ENCODE measurements at regions not wholly inside any gene's neighbourhood (a gene's known extent, or its start where the extent isn't known, plus 50 kb on each side); places are given as distances from the start of the nearest gene placed in this dataset.

DNA sequence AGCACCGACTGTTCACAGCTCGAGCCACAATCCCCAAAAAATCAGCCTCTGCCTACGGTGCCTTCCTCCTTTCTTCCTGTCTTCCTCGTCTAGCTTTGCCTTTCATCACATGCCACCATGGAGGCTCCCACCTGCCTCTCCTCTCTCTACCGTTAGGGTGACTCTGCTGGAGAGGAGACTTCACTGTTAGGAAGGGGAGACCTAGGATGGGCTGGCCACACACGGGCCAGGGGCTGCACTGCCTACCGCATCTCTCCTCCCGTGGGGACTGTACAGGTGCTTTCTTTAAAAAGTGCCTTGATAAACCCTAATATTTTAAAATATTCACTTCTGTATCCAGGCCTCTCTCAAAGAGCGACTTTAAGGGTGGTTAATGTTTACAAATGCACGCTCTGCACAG lies 1104.7 kb downstream of the BCL11B start:
- no peak overlapping the region for H3K4me3 Mint-ChIP-seq
- peaks cover 14% of the 10 kb centered on the region for H3K36me3 Mint-ChIP-seq (ENCODE audit: low read depth)
- no peak for DNase-seq
- H3K4me1 Mint-ChIP-seq: peaks cover 45% of the 10 kb centered on the region
- no peak overlapping the region for H3K27ac Mint-ChIP-seq
- ChIA-PET POLR2A (interaction anchor here (0.9 to 8.8 kb wide), 5 partner anchors 20 to 1024 kb away, joined by 3 to 244 read pairs (median 8); no protein-coding TSS in a partner anchor), CTCF (interaction anchor here (3.1 to 4.8 kb wide), 2 partner anchors 20 to 28 kb away, joined by 21 to 36 read pairs; no protein-coding TSS in a partner anchor)
- peaks cover 2% of the 10 kb centered on the region for H3K27me3 Mint-ChIP-seq
- peaks cover 6% of the 10 kb centered on the region for H3K9me3 Mint-ChIP-seq

DNA sequence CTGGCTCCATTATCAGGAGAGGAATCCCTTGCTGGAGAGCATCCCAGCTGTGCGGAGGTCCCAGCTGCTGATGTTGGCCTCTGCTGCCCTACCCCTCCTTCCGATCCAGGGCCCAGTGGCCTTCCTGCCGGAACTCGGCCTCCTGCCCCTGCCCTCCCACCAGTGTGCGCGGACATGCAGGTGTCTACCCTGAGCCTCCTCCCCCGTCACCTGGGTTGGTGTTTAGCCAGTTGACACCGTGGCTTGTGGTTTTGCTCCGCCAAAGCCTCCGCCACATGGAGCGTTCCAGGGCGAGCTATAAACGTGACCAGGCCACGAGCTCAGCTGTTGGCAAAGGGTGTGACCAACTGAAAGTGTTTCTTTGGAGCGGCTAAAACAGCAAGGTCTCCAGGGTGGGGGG lies 1104.3 kb downstream of the BCL11B start:
- CTCF ChIA-PET: interaction anchor here (2.1 to 4.8 kb wide), 3 partner anchors 15 to 28 kb away, joined by 11 to 36 read pairs (median 21); no protein-coding TSS in a partner anchor
- Mint-ChIP-seq H3K9me3 (peaks cover 6% of the 10 kb centered on the region), H3K36me3 (ENCODE audit: low read depth) (peaks cover 14% of the 10 kb centered on the region), H3K4me1 (peaks cover 49% of the 10 kb centered on the region), H3K27me3 (peaks cover 2% of the 10 kb centered on the region), H3K27ac (no peak overlapping the region), H3K4me3 (no peak overlapping the region)
- POLR2A ChIA-PET: interaction anchor here (0.9 to 8.8 kb wide), 5 partner anchors 19 to 1024 kb away, joined by 3 to 244 read pairs (median 8); no protein-coding TSS in a partner anchor
- peak; percentile 55 for DNase-seq

DNA sequence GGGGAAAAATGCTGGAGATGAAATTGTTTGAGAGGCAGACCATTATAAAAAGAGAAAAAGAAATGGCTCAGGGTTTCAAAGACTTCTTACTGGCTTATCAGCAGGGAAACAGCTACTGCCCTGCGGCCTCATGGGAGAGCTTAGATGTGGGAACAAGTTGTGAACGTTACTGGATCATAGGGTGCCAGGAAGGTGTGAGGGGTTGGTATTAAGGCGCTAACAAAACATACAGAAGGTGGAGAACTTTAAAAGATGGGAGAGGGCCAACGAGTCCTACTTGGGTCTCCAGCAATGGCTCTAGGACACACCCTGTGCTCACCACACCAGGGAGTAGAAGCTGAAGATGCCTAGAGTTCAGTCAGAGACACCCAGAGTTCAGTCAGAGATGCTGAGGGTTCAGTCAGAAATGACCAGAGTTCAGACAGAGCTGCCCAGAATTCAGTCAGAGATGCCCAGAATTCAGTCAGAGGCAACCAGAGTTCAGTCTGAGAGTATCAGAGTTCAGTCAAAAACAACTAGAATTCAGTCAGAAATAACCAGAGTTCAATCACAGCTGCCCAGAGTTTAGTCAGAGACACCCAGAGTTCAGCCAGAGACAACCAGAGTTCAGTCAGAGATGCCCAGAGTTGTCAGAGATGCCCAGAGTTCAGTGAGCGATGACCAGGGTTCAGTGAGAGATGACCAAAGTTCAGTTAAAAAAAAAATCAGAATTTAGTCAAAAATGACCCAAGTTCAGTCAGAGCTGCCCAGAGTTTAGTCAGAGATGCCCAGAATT lies 1103.6 kb downstream of the BCL11B start:
- Mint-ChIP-seq H3K4me1 (peaks cover 56% of the 10 kb centered on the region), H3K4me3 (no peak overlapping the region), H3K36me3 (ENCODE audit: low read depth) (peaks cover 14% of the 10 kb centered on the region), H3K27me3 (no peaks in the 10 kb centered on the region), H3K9me3 (peaks cover 6% of the 10 kb centered on the region), H3K27ac (peak overlapping the region; percentile 40)
- DNase-seq: no peak
- CTCF ChIA-PET: interaction anchor here (1.1 to 4.8 kb wide), 6 partner anchors 15 to 58 kb away, joined by 3 to 36 read pairs (median 10); no protein-coding TSS in a partner anchor
- POLR2A ChIA-PET: interaction anchor here (0.7 to 8.8 kb wide), 10 partner anchors 19 to 1104 kb away, joined by 3 to 244 read pairs (median 4); partner anchors contain the start of gene BCL11B

DNA sequence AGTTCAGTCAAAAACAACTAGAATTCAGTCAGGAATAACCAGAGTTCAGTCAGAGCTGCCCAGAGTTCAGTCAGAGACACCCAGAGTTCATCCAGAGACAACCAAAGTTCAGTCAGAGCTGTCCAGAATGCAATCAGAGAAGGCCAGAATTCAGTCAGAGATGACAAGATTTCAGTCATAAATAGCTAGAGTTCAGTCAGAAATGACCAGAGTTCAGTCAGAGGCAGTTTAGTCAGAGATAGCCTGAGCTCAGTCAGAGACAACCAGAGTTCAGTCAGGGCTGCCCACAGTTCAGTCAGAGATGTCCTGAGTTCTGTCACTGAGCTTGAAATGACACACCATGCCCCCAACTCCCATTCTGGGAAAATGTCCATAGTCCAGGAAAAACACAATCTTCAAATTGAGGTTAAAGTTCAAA lies 1102.8 kb downstream of the BCL11B start:
- Mint-ChIP-seq H3K27ac (peak overlapping the region; percentile 40), H3K27me3 (no peaks in the 10 kb centered on the region), H3K4me1 (peaks cover 64% of the 10 kb centered on the region), H3K36me3 (ENCODE audit: low read depth) (peaks cover 14% of the 10 kb centered on the region), H3K9me3 (peaks cover 6% of the 10 kb centered on the region), H3K4me3 (no peak overlapping the region)
- ChIA-PET CTCF (interaction anchor here (1.1 to 4.8 kb wide), 6 partner anchors 14 to 57 kb away, joined by 3 to 36 read pairs (median 10); no protein-coding TSS in a partner anchor), POLR2A (interaction anchor here (0.7 to 8.8 kb wide), 11 partner anchors 18 to 1103 kb away, joined by 3 to 244 read pairs (median 4); partner anchors contain the start of gene BCL11B)
- no peak for DNase-seq

DNA sequence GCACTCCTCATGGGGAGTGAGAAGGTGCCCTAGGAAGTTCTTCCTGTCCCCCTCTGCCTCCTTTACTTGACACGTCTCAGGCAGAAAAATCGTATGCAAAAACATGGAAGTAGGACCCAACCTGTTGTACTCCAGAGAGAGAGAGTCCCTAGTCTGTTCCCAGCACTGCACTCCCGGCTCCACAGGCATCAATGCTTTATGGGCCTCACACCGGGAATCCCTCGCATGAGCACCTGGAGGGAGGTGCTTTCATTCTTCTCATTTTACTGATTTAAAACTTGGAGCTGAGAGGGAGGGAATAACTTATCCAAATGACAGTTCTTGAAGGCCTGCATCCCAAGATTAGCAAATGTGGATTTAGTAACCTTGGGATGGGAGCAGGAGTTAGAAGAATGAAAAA lies 1101.4 kb downstream of the BCL11B start:
- POLR2A ChIA-PET: interaction anchor here (8.8 kb wide), 1 partner anchor 16 kb away, joined by 244 read pairs; no protein-coding TSS in a partner anchor
- H3K4me1 Mint-ChIP-seq: peaks cover 78% of the 10 kb centered on the region
- H3K27me3 Mint-ChIP-seq: no peaks in the 10 kb centered on the region
- CTCF ChIA-PET: interaction anchor here (1.3 to 4.8 kb wide), 3 partner anchors 17 to 192 kb away, joined by 5 to 36 read pairs (median 21); no protein-coding TSS in a partner anchor
- peaks cover 6% of the 10 kb centered on the region for H3K9me3 Mint-ChIP-seq
- peaks cover 14% of the 10 kb centered on the region for H3K36me3 Mint-ChIP-seq (ENCODE audit: low read depth)
- no peak overlapping the region for H3K4me3 Mint-ChIP-seq
- no peak for DNase-seq
- H3K27ac Mint-ChIP-seq: no peak overlapping the region

DNA sequence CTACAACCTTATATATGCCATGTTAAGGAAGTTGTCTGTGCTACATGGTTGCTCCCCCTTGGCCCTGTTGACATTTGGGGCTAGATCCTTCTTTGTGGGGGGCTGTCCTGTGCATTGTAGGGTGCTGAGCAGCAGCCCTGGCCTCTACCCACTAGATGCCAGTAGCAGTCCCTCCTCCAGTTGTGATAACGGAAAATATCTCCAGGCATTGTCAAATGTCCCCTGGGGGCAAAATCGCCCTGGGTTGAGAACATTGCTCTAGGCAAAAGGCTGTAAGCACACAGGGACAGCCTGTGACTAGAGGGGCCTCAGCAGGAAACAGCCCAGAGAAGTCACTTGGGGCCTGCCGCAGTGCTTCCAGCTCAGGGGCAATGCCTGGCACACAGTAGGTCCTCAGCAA lies 1100.3 kb downstream of the BCL11B start:
- Mint-ChIP-seq H3K4me1 (peaks cover 89% of the 10 kb centered on the region), H3K36me3 (ENCODE audit: low read depth) (peaks cover 14% of the 10 kb centered on the region), H3K4me3 (no peak overlapping the region), H3K9me3 (peaks cover 6% of the 10 kb centered on the region), H3K27ac (peak overlapping the region; percentile 47), H3K27me3 (no peaks in the 10 kb centered on the region)
- POLR2A ChIA-PET: interaction anchor here (2.4 to 8.8 kb wide), 2 partner anchors 15 to 30 kb away, joined by 24 to 244 read pairs; no protein-coding TSS in a partner anchor
- CTCF ChIA-PET: no interaction called here
- no peak for DNase-seq

DNA sequence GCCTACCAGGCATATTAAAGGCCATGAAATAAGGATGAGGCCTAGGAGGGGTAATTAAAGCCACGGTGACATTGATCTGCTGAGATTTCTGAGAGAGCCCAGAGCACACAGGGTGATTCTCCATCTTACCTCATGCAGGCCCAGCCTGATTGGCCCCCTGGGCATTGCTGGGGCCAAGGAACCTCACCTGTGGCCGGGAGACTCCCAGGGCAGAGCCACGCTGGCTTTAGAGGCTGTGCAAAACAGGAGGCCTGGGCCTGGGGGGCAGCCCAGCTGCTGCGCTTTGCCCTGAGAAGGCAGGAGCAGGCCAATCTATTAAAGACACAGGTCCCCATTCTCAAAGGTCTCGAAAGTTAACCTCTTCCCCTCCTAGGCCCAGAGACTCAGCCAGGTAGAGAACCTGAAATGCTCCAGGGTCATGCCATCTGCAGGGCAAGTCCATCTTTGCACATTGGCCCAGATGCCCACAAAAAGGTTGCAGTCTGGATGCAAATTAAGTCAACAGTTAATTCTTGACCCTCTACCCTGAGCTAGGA lies 1099.7 kb downstream of the BCL11B start:
- Mint-ChIP-seq H3K36me3 (ENCODE audit: low read depth) (peaks cover 14% of the 10 kb centered on the region), H3K27ac (peak overlapping the region; percentile 86), H3K4me1 (peaks cover 93% of the 10 kb centered on the region), H3K9me3 (peaks cover 6% of the 10 kb centered on the region), H3K27me3 (no peaks in the 10 kb centered on the region), H3K4me3 (no peak overlapping the region)
- CTCF ChIA-PET: interaction anchor here (1.6 to 2.2 kb wide), 4 partner anchors 10 to 33 kb away, joined by 7 to 15 read pairs (median 8); no protein-coding TSS in a partner anchor
- POLR2A ChIA-PET: interaction anchor here (1.3 to 8.8 kb wide), 6 partner anchors 15 to 1100 kb away, joined by 4 to 244 read pairs (median 8); partner anchors contain the start of gene BCL11B
- no peak for DNase-seq

DNA sequence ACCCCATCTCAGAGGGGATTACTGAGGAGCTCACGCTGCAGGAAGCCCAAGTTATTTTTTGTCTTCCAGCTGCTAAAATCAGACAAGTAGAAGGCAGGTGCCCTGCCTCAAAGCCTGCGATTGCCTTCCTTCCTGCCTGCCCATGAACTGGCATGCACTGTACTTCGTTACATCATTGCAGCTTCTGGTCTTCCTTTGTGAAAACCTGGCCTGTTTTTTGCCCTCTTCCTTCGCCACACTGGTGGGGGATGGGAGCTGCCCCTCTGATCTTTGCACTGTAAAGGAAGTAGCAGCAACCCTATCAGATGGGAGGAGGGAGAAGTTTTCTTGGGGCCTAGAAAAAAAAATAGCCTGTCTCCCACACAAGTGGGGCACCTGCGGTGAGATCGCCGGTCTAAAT lies 1098.7 kb downstream of the BCL11B start:
- Mint-ChIP-seq H3K27ac (peak overlapping the region; percentile 86), H3K36me3 (ENCODE audit: low read depth) (peaks cover 14% of the 10 kb centered on the region), H3K4me1 (peaks cover 92% of the 10 kb centered on the region), H3K27me3 (no peaks in the 10 kb centered on the region), H3K9me3 (peaks cover 6% of the 10 kb centered on the region), H3K4me3 (peak overlapping the region; percentile 40)
- DNase-seq: peak; percentile 62
- POLR2A ChIA-PET: interaction anchor here (1.0 to 8.8 kb wide), 9 partner anchors 14 to 1099 kb away, joined by 3 to 244 read pairs (median 5); partner anchors contain the start of gene BCL11B
- CTCF ChIA-PET: interaction anchor here (0.9 to 2.2 kb wide), 8 partner anchors 9 to 1099 kb away, joined by 3 to 15 read pairs (median 6); partner anchors contain the start of gene BCL11B

DNA sequence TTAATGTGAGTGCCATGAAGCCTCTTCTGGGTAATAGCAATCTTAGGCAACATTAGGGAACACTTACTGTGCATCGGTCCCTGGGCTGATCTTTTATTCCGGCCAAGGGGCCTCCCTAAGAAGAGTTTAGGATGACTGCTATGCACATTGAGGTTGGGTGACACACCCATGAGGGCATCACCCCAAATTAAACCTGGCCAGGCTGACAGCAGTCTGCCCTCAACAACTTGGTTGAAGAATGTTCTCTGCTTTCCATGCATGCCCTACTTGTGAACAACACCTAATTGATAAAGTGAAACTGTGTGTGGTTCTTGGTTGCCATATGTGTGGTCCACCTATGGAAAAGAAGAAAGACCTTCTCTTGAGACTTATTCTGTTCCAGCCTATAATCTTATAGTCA lies 1098.0 kb downstream of the BCL11B start:
- peaks cover 7% of the 10 kb centered on the region for H3K36me3 Mint-ChIP-seq (ENCODE audit: low read depth)
- H3K4me1 Mint-ChIP-seq: peaks cover 88% of the 10 kb centered on the region
- H3K27ac Mint-ChIP-seq: peak overlapping the region; percentile 86
- H3K27me3 Mint-ChIP-seq: no peaks in the 10 kb centered on the region
- H3K9me3 Mint-ChIP-seq: peaks cover under 1% of the 10 kb centered on the region
- POLR2A ChIA-PET: interaction anchor here (1.3 to 9.6 kb wide), 9 partner anchors 13 to 1098 kb away, joined by 5 to 244 read pairs (median 10); partner anchors contain the start of gene BCL11B
- CTCF ChIA-PET: interaction anchor here (1.2 to 3.1 kb wide), 8 partner anchors 8 to 1098 kb away, joined by 3 to 15 read pairs (median 7); partner anchors contain the start of gene BCL11B
- H3K4me3 Mint-ChIP-seq: no peak overlapping the region
- peak; percentile 40 for DNase-seq

DNA sequence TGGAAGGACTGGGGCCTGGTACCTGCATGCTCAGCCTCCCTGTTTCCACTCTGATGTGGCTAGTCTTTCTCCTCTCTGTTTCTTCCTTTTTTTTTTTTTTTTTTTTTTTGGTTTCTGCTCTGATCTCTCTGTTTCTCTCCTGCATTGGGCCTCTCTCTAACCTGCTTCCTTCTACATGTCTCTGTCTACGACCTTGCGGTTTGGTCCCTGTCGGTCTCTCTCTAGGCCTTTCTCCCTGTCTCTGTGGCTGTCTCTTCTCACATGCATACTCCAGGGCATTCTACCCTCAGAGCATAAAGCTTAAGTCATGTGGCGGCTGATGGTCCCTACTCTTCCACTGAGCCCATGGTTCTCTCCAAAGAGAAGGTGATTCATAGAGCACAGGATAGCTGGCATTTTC lies 1096.6 kb downstream of the BCL11B start:
- POLR2A ChIA-PET: interaction anchor here (0.6 to 9.6 kb wide), 15 partner anchors 14 to 1091 kb away, joined by 3 to 156 read pairs (median 4); no protein-coding TSS in a partner anchor
- Mint-ChIP-seq H3K4me3 (peak overlapping the region; percentile 51), H3K9me3 (no peaks in the 10 kb centered on the region), H3K36me3 (ENCODE audit: low read depth) (peaks cover 3% of the 10 kb centered on the region), H3K4me1 (peaks cover 87% of the 10 kb centered on the region), H3K27me3 (no peaks in the 10 kb centered on the region), H3K27ac (peak overlapping the region; percentile 86)
- CTCF ChIA-PET: interaction anchor here (0.7 to 3.1 kb wide), 4 partner anchors 11 to 36 kb away, joined by 3 to 14 read pairs (median 6); no protein-coding TSS in a partner anchor
- DNase-seq: no peak

DNA sequence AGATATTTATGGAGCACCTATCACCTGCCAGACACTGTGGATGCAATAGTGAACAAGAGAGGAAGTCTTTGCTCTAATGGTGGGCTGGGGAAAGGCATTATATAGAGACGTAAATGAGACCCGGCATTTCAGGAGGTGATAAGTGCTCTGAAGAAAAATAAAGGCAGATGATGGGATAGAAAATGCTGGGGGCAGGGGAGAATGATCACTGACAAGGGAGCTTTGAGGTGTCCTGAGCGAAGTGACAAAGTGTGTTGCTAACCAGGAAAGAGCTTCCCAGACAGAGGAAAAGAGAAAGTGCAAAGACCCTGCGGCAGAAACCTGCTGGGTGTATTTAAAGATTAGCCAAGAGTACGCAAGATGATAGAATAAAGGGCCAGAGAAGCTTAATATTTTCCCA lies 1096.1 kb downstream of the BCL11B start:
- peaks cover 86% of the 10 kb centered on the region for H3K4me1 Mint-ChIP-seq
- peaks cover 3% of the 10 kb centered on the region for H3K36me3 Mint-ChIP-seq (ENCODE audit: low read depth)
- no peaks in the 10 kb centered on the region for H3K9me3 Mint-ChIP-seq
- peak overlapping the region; percentile 86 for H3K27ac Mint-ChIP-seq
- CTCF ChIA-PET: interaction anchor here (1.2 to 3.1 kb wide), 3 partner anchors 10 to 37 kb away, joined by 4 to 14 read pairs (median 7); no protein-coding TSS in a partner anchor
- no peak for DNase-seq
- POLR2A ChIA-PET: interaction anchor here (0.7 to 9.6 kb wide), 12 partner anchors 14 to 1091 kb away, joined by 3 to 156 read pairs (median 4); no protein-coding TSS in a partner anchor
- no peak overlapping the region for H3K4me3 Mint-ChIP-seq
- H3K27me3 Mint-ChIP-seq: no peaks in the 10 kb centered on the region

DNA sequence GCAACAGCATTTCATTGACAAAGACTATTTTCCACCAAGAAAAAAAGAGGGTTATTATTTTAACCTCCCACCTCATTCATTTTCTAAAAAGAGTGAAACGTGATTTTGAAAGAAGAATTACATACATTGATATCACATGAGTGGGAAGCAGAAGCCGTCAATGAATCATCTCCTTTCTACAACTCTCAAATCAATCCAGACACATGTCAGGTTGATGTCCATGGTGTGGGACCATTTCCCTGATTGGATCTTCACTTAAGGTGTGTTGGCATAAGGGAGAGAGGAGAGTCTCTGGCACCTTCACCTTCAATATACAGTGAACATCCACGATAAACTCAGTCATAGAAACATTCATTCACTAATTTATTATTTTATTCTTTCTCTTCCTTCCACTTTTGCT lies 1095.1 kb downstream of the BCL11B start:
- peaks cover 3% of the 10 kb centered on the region for H3K36me3 Mint-ChIP-seq (ENCODE audit: low read depth)
- POLR2A ChIA-PET: interaction anchor here (0.5 to 9.6 kb wide), 2 partner anchors 13 to 40 kb away, joined by 3 to 156 read pairs; no protein-coding TSS in a partner anchor
- CTCF ChIA-PET: interaction anchor here (1.9 to 3.1 kb wide), 2 partner anchors 9 to 12 kb away, joined by 7 to 14 read pairs; no protein-coding TSS in a partner anchor
- peak overlapping the region; percentile 86 for H3K27ac Mint-ChIP-seq
- H3K4me3 Mint-ChIP-seq: no peak overlapping the region
- peaks cover 85% of the 10 kb centered on the region for H3K4me1 Mint-ChIP-seq
- no peaks in the 10 kb centered on the region for H3K9me3 Mint-ChIP-seq
- H3K27me3 Mint-ChIP-seq: no peaks in the 10 kb centered on the region
- DNase-seq: no peak
